ENCODE measurements at regions not wholly inside any gene's neighbourhood (a gene's known extent, or its start where the extent isn't known, plus 50 kb on each side); places are given as distances from the start of the nearest gene placed in this dataset.

DNA sequence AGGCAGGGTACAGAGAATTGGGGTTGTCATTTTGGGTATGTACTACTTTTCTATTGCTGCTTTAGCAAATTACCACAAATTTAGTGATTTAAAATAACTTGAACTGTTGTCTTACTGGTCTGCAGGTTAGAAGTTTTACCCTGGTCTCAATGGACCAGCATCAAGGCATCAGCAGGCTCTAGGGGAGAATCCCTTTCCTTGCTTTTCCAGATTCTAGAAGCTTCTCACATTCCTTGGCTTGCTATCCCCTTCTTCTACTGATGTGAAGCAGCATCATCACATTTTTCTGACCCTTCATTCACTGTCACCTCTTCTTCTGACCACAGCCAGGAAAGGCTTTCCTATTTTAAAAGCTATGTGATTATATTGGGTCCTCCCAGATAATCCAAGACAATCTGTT is 237.8 kb upstream of the RBMS1 start:
- H3K27me3 ChIP-seq: no peaks in the 10 kb centered on the region
- no peak overlapping the region for H3K4me2 ChIP-seq
- no peaks in the 10 kb centered on the region for H4K20me1 ChIP-seq
- H3K9me3 ChIP-seq (replicated peaks in 1 of 11): 0 out of 22 replicates have a peak, but pooled peaks cover 0 to 4% (median 0%) of the 10 kb centered on the region in 11 experiments
- TF ChIP-seq Cebpa-rat (IDR thresholded peaks at IDR 0.05): no peak
- no peak overlapping the region for H3K4me3 ChIP-seq
- H3K4me1 ChIP-seq: peaks cover 0 to 4% (median 1%) of the 10 kb centered on the region in 10 experiments; a peak in 11 of 20 replicates
- no peaks in the 10 kb centered on the region for H3K36me3 ChIP-seq
- H3K27ac ChIP-seq: no peak overlapping the region
- no peak overlapping the region for H3K9ac ChIP-seq

DNA sequence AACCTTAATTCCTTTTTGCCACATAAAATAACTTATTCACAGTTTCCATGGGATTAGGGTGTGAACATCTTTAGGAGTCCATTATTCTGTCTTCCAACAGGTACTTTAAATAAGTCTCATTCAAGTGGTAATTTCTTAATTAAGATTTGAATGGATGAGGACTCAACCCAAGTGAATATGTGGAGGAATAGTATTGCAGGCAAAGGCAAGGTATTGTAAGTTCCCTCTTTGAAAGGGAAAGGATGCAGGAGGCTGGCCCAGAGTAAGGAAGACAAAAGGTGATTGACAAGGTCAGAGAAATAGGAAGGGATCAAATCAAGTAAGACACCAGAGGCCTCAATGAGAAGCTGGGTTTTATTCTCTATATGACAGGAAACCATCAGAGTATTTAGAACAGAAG is 238.2 kb upstream of the RBMS1 start:
- H3K4me2 ChIP-seq: no peak overlapping the region
- 0 out of 22 replicates have a peak, but pooled peaks cover 0 to 1% (median 0%) of the 10 kb centered on the region in 11 experiments for H3K9me3 ChIP-seq (replicated peaks in 1 of 11)
- no peaks in the 10 kb centered on the region; a peak in 2 of 20 replicates for H3K4me1 ChIP-seq
- H3K9ac ChIP-seq: no peak overlapping the region
- H3K4me3 ChIP-seq: no peak overlapping the region
- no peaks in the 10 kb centered on the region for H4K20me1 ChIP-seq
- H3K27ac ChIP-seq: no peak overlapping the region
- no peaks in the 10 kb centered on the region for H3K27me3 ChIP-seq
- no peaks in the 10 kb centered on the region for H3K36me3 ChIP-seq
- no peak for TF ChIP-seq Cebpa-rat (IDR thresholded peaks at IDR 0.05)

DNA sequence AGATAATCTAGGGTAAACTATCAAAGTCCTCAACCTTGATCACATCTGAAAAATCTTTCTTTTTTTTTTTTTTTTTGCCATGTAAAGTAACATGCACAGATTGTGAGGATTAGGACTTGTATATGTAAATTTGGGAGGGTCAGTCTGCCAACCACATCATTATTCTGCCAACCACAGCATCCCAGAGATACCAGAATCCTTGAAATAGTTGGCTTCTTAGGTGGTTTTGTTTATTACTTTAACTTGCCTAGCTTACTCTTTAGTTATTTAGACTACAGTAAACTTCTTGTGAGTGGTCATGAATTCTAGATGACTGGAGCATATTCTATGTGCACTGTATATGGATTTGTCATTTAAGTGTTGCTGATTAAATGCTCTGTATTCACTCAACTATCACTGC is 242.1 kb upstream of the RBMS1 start:
- no peak for TF ChIP-seq Cebpa-rat (IDR thresholded peaks at IDR 0.05)
- H3K4me3 ChIP-seq: no peak overlapping the region
- H4K20me1 ChIP-seq: no peaks in the 10 kb centered on the region
- H3K27me3 ChIP-seq: no peaks in the 10 kb centered on the region
- no peaks in the 10 kb centered on the region for H3K9me3 ChIP-seq (replicated peaks in 1 of 11)
- no peak overlapping the region for H3K9ac ChIP-seq
- H3K4me2 ChIP-seq: peak overlapping the region in 1 of 11 experiments; percentile 1; a peak in 1 of 22 replicates
- H3K36me3 ChIP-seq: no peaks in the 10 kb centered on the region
- H3K4me1 ChIP-seq: peaks cover 0 to 9% (median 0%) of the 10 kb centered on the region in 10 experiments; a peak in 3 of 20 replicates
- H3K27ac ChIP-seq: no peak overlapping the region

DNA sequence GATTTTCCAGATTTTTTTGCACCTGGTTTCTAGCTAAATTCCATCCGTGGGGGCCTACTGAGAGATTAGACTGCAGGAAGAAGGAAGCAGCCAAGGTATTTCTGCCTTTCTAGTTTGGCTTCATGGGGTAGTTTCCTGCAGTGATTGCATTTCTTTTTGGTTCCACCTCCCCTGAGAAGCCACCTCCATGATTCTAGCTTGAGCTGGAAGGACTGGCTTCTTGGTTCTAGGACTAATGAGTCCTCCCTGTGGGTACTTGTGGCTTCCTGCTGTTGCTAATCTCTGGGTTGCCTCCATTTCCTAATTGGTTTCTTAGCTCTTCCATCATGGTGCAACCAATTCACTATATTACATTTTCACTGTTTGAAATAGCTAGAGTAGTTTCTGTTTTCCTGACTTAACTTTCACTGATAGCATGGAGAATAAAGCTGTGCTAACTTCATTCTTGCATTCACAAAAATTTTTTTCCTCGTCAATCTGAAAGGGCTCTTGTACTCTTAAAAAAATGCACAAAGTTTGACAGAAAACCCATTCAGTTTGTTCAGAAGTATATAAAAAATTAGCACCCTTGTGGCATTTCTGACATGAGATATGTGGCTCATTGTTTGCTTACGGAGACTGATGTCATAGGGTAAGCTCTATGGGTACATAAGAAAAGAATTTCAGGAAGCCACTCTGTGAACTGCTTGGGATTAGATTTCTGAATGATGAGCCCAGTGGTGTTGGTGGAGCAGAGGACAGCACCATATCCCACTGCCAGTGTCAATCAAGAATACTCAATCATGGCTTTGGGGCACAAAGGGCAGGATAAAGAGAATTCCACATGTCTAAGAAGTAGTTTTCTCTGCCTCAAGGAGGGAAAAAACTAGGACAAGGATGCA is 242.8 kb upstream of the RBMS1 start:
- Histone ChIP-seq H3K27me3 (no peaks in the 10 kb centered on the region), H3K9ac (no peak overlapping the region), H3K4me2 (peak overlapping the region in 2 of 11 experiments; percentile 1 to 20; a peak in 2 of 22 replicates), H3K36me3 (no peaks in the 10 kb centered on the region), H3K4me3 (no peak overlapping the region), H4K20me1 (no peaks in the 10 kb centered on the region), H3K9me3 (replicated peaks in 1 of 11) (no peaks in the 10 kb centered on the region), H3K27ac (no peak overlapping the region), H3K4me1 (peaks cover 0 to 9% (median 0%) of the 10 kb centered on the region in 10 experiments; a peak in 3 of 20 replicates)
- no peak for TF ChIP-seq Cebpa-rat (IDR thresholded peaks at IDR 0.05)

DNA sequence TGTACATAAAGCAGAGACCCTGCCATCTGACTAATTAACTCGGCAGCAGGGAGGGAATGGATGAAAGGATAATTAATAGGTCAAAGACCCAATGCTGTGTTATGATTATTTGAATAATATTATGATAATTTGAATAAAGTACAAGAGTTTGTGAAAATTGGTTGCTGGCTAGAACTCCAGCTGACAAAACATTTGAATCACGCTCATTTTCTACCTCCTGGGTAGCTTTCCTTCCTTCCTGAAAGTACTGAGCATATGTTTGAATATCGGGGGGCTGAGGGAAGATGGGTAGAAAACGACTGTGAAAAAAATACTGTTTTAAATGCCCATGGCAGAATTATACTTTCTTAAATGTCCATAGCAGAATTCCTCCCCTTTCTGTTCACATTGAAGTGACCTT is 243.6 kb upstream of the RBMS1 start:
- TF ChIP-seq Cebpa-rat (IDR thresholded peaks at IDR 0.05): no peak
- H3K36me3 ChIP-seq: no peaks in the 10 kb centered on the region
- H3K9me3 ChIP-seq (replicated peaks in 1 of 11): no peaks in the 10 kb centered on the region
- H3K4me3 ChIP-seq: no peak overlapping the region
- H4K20me1 ChIP-seq: no peaks in the 10 kb centered on the region
- no peak overlapping the region for H3K27ac ChIP-seq
- H3K9ac ChIP-seq: no peak overlapping the region
- H3K4me2 ChIP-seq: no peak overlapping the region
- H3K27me3 ChIP-seq: no peaks in the 10 kb centered on the region
- H3K4me1 ChIP-seq: peaks cover 0 to 9% (median 0%) of the 10 kb centered on the region in 10 experiments; a peak in 3 of 20 replicates

DNA sequence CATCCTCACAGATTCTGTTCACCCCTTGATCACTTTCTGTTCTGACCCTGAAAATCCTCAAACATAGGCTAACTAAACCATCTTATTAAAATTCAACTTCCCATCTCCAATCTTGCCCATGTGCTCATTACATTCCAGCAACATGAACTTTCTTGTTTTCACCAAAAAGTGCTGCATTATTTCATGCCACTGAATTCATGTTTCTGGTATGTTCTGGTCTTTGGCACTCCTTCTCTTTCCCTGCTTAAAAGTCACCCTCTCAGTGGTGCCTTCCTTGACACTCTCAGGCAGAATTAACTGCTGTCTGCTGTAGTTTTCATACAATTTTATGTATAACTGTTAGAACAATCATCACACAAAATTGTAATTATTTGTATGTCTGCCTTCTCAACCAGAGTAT is 247.7 kb upstream of the RBMS1 start:
- H3K4me2 ChIP-seq: no peak overlapping the region

DNA sequence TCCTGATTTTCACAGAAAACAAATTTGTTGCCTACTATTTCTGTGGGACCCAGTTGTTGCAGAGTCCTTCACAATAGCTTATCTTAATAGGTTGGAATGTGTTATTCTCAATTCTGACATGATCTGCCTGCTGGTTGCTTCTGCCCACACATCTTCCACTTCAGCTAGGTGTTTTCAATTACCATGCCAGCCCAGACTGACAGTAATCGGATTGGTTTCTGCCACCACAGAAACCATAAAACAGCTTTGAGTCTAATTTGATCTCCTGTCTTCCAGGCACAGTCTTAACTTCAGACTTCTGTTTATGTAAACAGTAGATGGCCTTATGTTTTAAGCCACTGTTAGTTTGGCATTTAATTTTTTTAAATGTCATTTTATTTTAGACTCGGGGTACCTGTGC is 248.2 kb upstream of the RBMS1 start:
- no peak overlapping the region for H3K4me2 ChIP-seq
- TF ChIP-seq Cebpa-rat (IDR thresholded peaks at IDR 0.05): no peak

More for the DNA sequence above, 247.7 kb upstream of the RBMS1 start:
- no peak for TF ChIP-seq Cebpa-rat (IDR thresholded peaks at IDR 0.05)
- no peaks in the 10 kb centered on the region for H3K9me3 ChIP-seq (replicated peaks in 1 of 11)
- no peaks in the 10 kb centered on the region for H3K27me3 ChIP-seq
- H3K9ac ChIP-seq: no peak overlapping the region
- peaks cover 0 to 15% (median 0%) of the 10 kb centered on the region in 10 experiments; a peak in 4 of 20 replicates for H3K4me1 ChIP-seq
- H4K20me1 ChIP-seq: no peaks in the 10 kb centered on the region
- H3K36me3 ChIP-seq: no peaks in the 10 kb centered on the region
- H3K4me3 ChIP-seq: no peak overlapping the region
- H3K27ac ChIP-seq: no peak overlapping the region

DNA sequence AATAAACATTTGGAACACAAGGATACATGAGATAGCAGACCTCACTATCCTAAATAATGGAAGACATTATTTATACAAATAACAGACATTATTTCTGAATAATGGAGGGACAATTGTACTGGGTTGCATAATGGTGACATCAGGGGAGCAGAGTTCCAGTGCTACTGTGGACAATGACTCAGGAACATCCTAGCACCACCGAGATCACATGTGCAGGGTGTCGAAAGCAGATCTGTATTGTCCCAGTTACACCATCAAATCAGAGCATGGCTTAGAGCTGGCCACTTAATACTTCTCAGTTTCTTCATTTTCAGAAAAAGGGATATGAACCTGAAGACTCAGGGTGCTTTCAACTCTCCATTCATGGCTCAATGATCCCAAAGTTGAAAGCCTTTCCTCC is 249.1 kb upstream of the RBMS1 start:
- no peaks in the 10 kb centered on the region for H3K9me3 ChIP-seq (replicated peaks in 1 of 11)
- no peak for TF ChIP-seq Cebpa-rat (IDR thresholded peaks at IDR 0.05)

More for the DNA sequence above, 248.2 kb upstream of the RBMS1 start:
- Histone ChIP-seq H3K4me3 (no peak overlapping the region), H4K20me1 (no peaks in the 10 kb centered on the region), H3K9ac (no peak overlapping the region), H3K27ac (no peak overlapping the region), H3K36me3 (no peaks in the 10 kb centered on the region), H3K9me3 (replicated peaks in 1 of 11) (no peaks in the 10 kb centered on the region), H3K4me1 (peaks cover 0 to 15% (median 0%) of the 10 kb centered on the region in 10 experiments; a peak in 2 of 20 replicates), H3K27me3 (no peaks in the 10 kb centered on the region)

DNA sequence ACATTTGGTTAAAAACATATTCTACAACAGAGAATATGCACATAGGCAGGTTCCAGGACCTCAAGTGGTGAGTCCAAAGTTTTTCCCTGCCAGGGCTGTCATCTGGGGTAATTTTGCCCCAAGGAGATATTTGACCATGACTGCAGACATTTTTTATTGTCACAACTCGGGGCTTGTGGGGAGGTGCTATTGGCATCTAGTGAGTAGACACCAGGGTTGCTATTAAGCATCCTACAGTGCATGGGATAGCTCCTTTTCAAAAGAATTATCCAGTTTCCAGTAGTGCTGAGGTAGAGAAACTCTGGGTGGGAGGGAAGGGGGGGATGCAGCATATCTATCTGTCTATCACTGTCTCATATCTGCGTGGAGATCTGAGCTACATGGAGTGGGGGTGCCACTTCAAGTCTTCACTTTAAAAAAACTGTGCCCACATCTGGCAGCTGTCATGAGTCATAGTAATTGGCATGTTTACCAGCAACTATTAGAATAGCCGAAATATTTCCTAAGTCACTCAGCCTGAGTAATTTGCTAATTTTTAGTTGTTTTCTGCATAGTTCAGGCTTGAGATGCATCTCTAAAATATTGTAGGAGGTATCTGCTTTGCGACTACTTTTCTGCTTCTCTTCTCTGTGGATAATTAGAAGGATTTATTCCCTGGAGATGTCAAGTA is 254.0 kb upstream of the RBMS1 start:
- Histone ChIP-seq H4K20me1 (no peaks in the 10 kb centered on the region), H3K9me3 (replicated peaks in 1 of 11) (no peaks in the 10 kb centered on the region), H3K9ac (no peak overlapping the region), H3K27me3 (no peaks in the 10 kb centered on the region), H3K36me3 (no peaks in the 10 kb centered on the region), H3K4me1 (peaks cover 0 to 13% (median 0%) of the 10 kb centered on the region in 10 experiments; a peak in 7 of 20 replicates), H3K27ac (no peak overlapping the region), H3K4me3 (no peak overlapping the region), H3K4me2 (no peak overlapping the region)
- TF ChIP-seq Cebpa-rat (IDR thresholded peaks at IDR 0.05): no peak

More for the DNA sequence above, 249.1 kb upstream of the RBMS1 start:
- no peak overlapping the region for H3K4me3 ChIP-seq
- H4K20me1 ChIP-seq: no peaks in the 10 kb centered on the region
- no peak overlapping the region for H3K9ac ChIP-seq
- peaks cover 0 to 15% (median 0%) of the 10 kb centered on the region in 10 experiments; a peak in 2 of 20 replicates for H3K4me1 ChIP-seq
- no peak overlapping the region for H3K27ac ChIP-seq
- peak overlapping the region in 2 of 11 experiments; percentile 9 to 15; a peak in 1 of 22 replicates for H3K4me2 ChIP-seq
- no peaks in the 10 kb centered on the region for H3K36me3 ChIP-seq
- no peaks in the 10 kb centered on the region for H3K27me3 ChIP-seq

Measured in BLaER1 treated with 17β-estradiol and CSF1 and Interleukin-3, amounts not matched to agents 10 nM and 100 nM (cell line).